NCI-H510A treated with DMSO at 0.1 percent for 48 hours (cell line): ENCODE measurements at regions not wholly inside any gene's neighbourhood (a gene's known extent, or its start where the extent isn't known, plus 50 kb on each side); places are given as distances from the start of the nearest gene placed in this dataset.
"Not testable (repeated sequence)": the region's sequence is repeated elsewhere in the genome, so short reads cannot be mapped to it uniquely, and the experiment has no call there.

Source experiments
- DNase-seq: peaks from one replicate; lab custom pipeline; 2025; lab: John Stamatoyannopoulos, UW

- no peak for DNase-seq
Observed at GRCh38 chr1:213585402-213585801, 402.4 kb upstream of the PROX1 start.

- no peak for DNase-seq
Observed at GRCh38 chr1:213585959-213586586, 401.7 kb upstream of the PROX1 start.

- DNase-seq: no peak
Observed at GRCh38 chr1:213586587-213586972, 401.2 kb upstream of the PROX1 start.

- no peak for DNase-seq
Observed at GRCh38 chr1:213596729-213597128, 391.0 kb upstream of the PROX1 start.

GRCh38 chr1:213598263-213598662 is 389.5 kb upstream of the PROX1 start:
- no peak for DNase-seq

GRCh38 chr1:213600879-213601278 is 386.9 kb upstream of the PROX1 start:
- DNase-seq: no peak

GRCh38 chr1:213601705-213602104 is 386.1 kb upstream of the PROX1 start:
- DNase-seq: not testable (repeated sequence)

- DNase-seq: no peak
Observed at GRCh38 chr1:213602796-213603486, 384.8 kb upstream of the PROX1 start.

GRCh38 chr1:213604477-213604876 is 383.3 kb upstream of the PROX1 start:
- DNase-seq: no peak

- DNase-seq: no peak
Observed at GRCh38 chr1:213605732-213606131, 382.0 kb upstream of the PROX1 start.

GRCh38 chr1:213606252-213606820 is 381.4 kb upstream of the PROX1 start:
- no peak for DNase-seq

GRCh38 chr1:213613549-213613948 is 374.2 kb upstream of the PROX1 start:
- no peak for DNase-seq

GRCh38 chr1:213615226-213615916 is 372.4 kb upstream of the PROX1 start:
- DNase-seq: no peak

GRCh38 chr1:213617133-213617532 is 370.6 kb upstream of the PROX1 start:
- DNase-seq: no peak

GRCh38 chr1:213618094-213618493 is 369.7 kb upstream of the PROX1 start:
- DNase-seq: no peak

- DNase-seq: no peak
Observed at GRCh38 chr1:213619026-213619425, 368.7 kb upstream of the PROX1 start.

- no peak for DNase-seq
Observed at GRCh38 chr1:213621077-213621476, 366.7 kb upstream of the PROX1 start.

GRCh38 chr1:213622365-213623063 is 365.3 kb upstream of the PROX1 start:
- DNase-seq: no peak

- no peak for DNase-seq
Observed at GRCh38 chr1:213623064-213623581, 364.6 kb upstream of the PROX1 start.

- DNase-seq: no peak
Observed at GRCh38 chr1:213623862-213624261, 363.9 kb upstream of the PROX1 start.

- DNase-seq: not testable (repeated sequence)
Observed at GRCh38 chr1:213636778-213637177, 351.0 kb upstream of the PROX1 start.

- DNase-seq: no peak
Observed at GRCh38 chr1:213641312-213641711, 346.5 kb upstream of the PROX1 start.
